H1 (cell line): ENCODE measurements at regions not wholly inside any gene's neighbourhood (a gene's known extent, or its start where the extent isn't known, plus 50 kb on each side); places are given as distances from the start of the nearest gene placed in this dataset.

Experiments
- BACH1 ChIP-seq: IDR thresholded peaks from 2 replicates; pipeline ENCODE4 v1.6.1; 2012; ENCODE audit warnings: low read length, improper control_type of control experiment
- CBX5 ChIP-seq: fragments of 300-800, 300-1000 bp; sonication (generic); IDR thresholded peaks from 2 replicates; pipeline ENCODE4 v1.7.1; 2016; ENCODE audit warnings: antibody characterized with exemption, low read length, low read depth
- CBX8 ChIP-seq: fragments of 300-800, 300-1000 bp; sonication (generic); IDR thresholded peaks from 2 replicates; pipeline ENCODE4 v1.7.1; 2016; ENCODE audit warnings: low read depth, low read length, borderline replicate concordance
- EZH2 ChIP-seq: fragments of 200-600 bp; sonication (generic); IDR thresholded peaks from 2 replicates; pipeline ENCODE4 v1.7.1; 2012; ENCODE audit warnings: low read depth, mild to moderate bottlenecking, moderate library complexity, low read length, inconsistent platforms; ENCODE audit not compliant: severe bottlenecking
- GABPA ChIP-seq: IDR thresholded peaks from 2 replicates; pipeline ENCODE4 v1.6.1; 2011; ENCODE audit warnings: mild to moderate bottlenecking, low read length, moderate library complexity, borderline replicate concordance; ENCODE audit not compliant: insufficient read depth
- GTF2F1 ChIP-seq: IDR thresholded peaks from 2 replicates; pipeline ENCODE4 v1.6.1; 2012; ENCODE audit warnings: low read depth, low read length, improper control_type of control experiment, borderline replicate concordance
- NRF1 ChIP-seq: IDR thresholded peaks from 2 replicates; pipeline ENCODE4 v1.6.1; 2011; ENCODE audit warnings: mild to moderate bottlenecking, low read depth, low read length, improper control_type of control experiment
- POLR2A ChIP-seq, 2 experiments: IDR thresholded peaks; 1 replicate in 1 of 2; 2 replicates in 1 of 2; pipeline ENCODE4 v1.6.1; 2011; ENCODE audit warnings: low read depth in 2 of 2, low read length in 2 of 2, mild to moderate bottlenecking in 2 of 2; ENCODE audit errors: control extremely low read depth in 1 of 2
- SAP30 ChIP-seq: fragments of 300-600 bp; sonication (generic); IDR thresholded peaks from 2 replicates; pipeline ENCODE4 v1.7.1; 2012; ENCODE audit warnings: low read length, moderate library complexity, mild to moderate bottlenecking, inconsistent platforms; ENCODE audit not compliant: insufficient read depth, insufficient replicate concordance
- SIN3A ChIP-seq, 2 experiments: IDR thresholded peaks in 1 of 2; conservative IDR thresholded peaks in 1 of 2; 2 replicates each; pipeline ENCODE4 v1.6.1; 2011 to 2012; ENCODE audit warnings: low read length in 2 of 2, improper control_type of control experiment in 1 of 2, low read depth in 1 of 2, mild to moderate bottlenecking in 1 of 2
- TAF1 ChIP-seq: IDR thresholded peaks from 2 replicates; pipeline ENCODE4 v1.6.1; 2011; ENCODE audit warnings: mild to moderate bottlenecking, low read depth, low read length
- TEAD4 ChIP-seq: IDR thresholded peaks from 2 replicates; pipeline ENCODE4 v1.6.1; 2012; ENCODE audit warnings: low read depth, low read length, inconsistent platforms, mixed read lengths
- TF ChIP-seq, protein P1 (sequence below), 3 experiments: IDR thresholded peaks; 1 replicate in 2 of 3; 2 replicates in 1 of 3; pipeline versions ENCODE4 v1.5.1 to v1.6.1; 2011; ENCODE audit warnings: low read length in 3 of 3, mild to moderate bottlenecking in 3 of 3, inconsistent platforms in 2 of 3, low read depth in 1 of 3, moderate library complexity in 1 of 3; ENCODE audit not compliant: insufficient read depth in 1 of 3; ENCODE audit errors: control extremely low read depth in 1 of 3
- TF ChIP-seq, protein P2 (sequence below): IDR thresholded peaks from 2 replicates; pipeline ENCODE4 v1.6.1; 2012; ENCODE audit warnings: low read length, inconsistent platforms

DNA sequence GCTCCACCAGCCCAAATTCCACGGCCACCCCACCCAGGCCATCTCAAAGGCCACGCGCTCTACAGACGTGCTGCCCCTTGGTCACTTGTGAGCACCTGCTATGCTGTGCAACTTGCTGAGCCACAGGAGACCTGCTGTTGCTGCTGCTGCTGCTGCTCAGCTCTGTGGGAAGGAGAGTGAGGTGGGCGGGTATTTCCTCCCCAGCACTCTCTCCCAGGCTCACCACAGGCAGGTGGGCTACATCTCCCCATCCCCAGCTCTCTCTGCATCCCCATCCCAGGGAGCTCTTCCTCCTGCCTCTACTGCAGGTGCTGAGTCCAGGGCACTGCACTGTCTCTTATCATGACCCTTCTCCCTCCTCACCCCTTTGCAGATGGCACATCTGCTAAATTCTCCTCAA, 306.9 kb downstream of the BCL11B start:
- TF ChIP-seq CBX8 = no peak
- no peak for TF ChIP-seq GTF2F1
- TF ChIP-seq, protein P1, sequence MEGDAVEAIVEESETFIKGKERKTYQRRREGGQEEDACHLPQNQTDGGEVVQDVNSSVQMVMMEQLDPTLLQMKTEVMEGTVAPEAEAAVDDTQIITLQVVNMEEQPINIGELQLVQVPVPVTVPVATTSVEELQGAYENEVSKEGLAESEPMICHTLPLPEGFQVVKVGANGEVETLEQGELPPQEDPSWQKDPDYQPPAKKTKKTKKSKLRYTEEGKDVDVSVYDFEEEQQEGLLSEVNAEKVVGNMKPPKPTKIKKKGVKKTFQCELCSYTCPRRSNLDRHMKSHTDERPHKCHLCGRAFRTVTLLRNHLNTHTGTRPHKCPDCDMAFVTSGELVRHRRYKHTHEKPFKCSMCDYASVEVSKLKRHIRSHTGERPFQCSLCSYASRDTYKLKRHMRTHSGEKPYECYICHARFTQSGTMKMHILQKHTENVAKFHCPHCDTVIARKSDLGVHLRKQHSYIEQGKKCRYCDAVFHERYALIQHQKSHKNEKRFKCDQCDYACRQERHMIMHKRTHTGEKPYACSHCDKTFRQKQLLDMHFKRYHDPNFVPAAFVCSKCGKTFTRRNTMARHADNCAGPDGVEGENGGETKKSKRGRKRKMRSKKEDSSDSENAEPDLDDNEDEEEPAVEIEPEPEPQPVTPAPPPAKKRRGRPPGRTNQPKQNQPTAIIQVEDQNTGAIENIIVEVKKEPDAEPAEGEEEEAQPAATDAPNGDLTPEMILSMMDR (IDR thresholded peaks at IDR 0.05; ENCODE audit: control extremely low read depth in 1 of 3, insufficient read depth in 1 of 3, low read depth in 1 of 3, low read length in 3 of 3) = no peak
- TF ChIP-seq NRF1 = no peak
- TF ChIP-seq SIN3A (conservative IDR thresholded peaks at IDR 0.05 in 1 of 2, IDR thresholded peaks at IDR 0.05 in 1 of 2; ENCODE audit: low read depth in 1 of 2, low read length in 2 of 2) = no peak
- TF ChIP-seq EZH2 = no peak
- no peak for TF ChIP-seq SAP30
- TF ChIP-seq TEAD4 = no peak
- no peak for TF ChIP-seq BACH1
- no peak for TF ChIP-seq POLR2A (IDR thresholded peaks at IDR 0.05; ENCODE audit: control extremely low read depth in 1 of 2, low read depth in 2 of 2, low read length in 2 of 2)
- TF ChIP-seq GABPA = no peak
- TF ChIP-seq, protein P2, sequence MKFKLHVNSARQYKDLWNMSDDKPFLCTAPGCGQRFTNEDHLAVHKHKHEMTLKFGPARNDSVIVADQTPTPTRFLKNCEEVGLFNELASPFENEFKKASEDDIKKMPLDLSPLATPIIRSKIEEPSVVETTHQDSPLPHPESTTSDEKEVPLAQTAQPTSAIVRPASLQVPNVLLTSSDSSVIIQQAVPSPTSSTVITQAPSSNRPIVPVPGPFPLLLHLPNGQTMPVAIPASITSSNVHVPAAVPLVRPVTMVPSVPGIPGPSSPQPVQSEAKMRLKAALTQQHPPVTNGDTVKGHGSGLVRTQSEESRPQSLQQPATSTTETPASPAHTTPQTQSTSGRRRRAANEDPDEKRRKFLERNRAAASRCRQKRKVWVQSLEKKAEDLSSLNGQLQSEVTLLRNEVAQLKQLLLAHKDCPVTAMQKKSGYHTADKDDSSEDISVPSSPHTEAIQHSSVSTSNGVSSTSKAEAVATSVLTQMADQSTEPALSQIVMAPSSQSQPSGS = no peak
- no peak for TF ChIP-seq TAF1
- no peak for TF ChIP-seq CBX5
